HepG2 (cell line): ENCODE measurements at regions not wholly inside any gene's neighbourhood (a gene's known extent, or its start where the extent isn't known, plus 50 kb on each side); places are given as distances from the start of the nearest gene placed in this dataset.

ENCODE experiments used
- ATAC-seq: fragments of 200-7000 bp; cut with Tn5 transposase; 3 replicates; pipeline ENCODE4 v1.9.1; 2020; ENCODE audit warnings: mild to moderate bottlenecking, moderate library complexity
- BruUV-seq: library from RNA; stranded (reverse); fragments of 400-500 nt; replicated peaks from 2 replicates; lab custom pipeline; 2021; lab: Mats Ljungman, UMichigan
- CTCF ChIA-PET: fragments of 300-600 bp; formaldehyde crosslinking; extraction: SDS; loops from one replicate; lab custom pipeline; 2021; ENCODE audit warnings: low total read pairs, inconsistent platforms, low intra/inter-chr PET ratio; lab: Yijun Ruan, JAX
- POLR2A ChIA-PET: fragments of 350-600 bp; sonication (Branson Sonifier 250); formaldehyde crosslinking; loops from one replicate; lab custom pipeline; 2020; ENCODE audit warnings: antibody characterized with exemption, inconsistent platforms; lab: Yijun Ruan, JAX
- DNase-seq: peaks from one replicate; pipeline ENCODE4 v3.0.0-alpha.2; 2015; ENCODE audit warnings: low spot score
- FAIRE-seq: peaks from 3 replicates; lab custom pipeline; 2011; peaks lifted over from hg19 to GRCh38; lab: Jason Lieb, UNC
- H2AFZ ChIP-seq: one replicate; pipeline ENCODE4 v1.6.1; 2011; ENCODE audit warnings: low read length, inconsistent platforms
- H3K27ac ChIP-seq: fragments of 300-600 bp; 3 replicates; pipeline ENCODE4 v1.8.0; 2011; ENCODE audit warnings: mixed run types, mild to moderate bottlenecking, mixed read lengths, low read length, inconsistent platforms; ENCODE audit not compliant: insufficient read depth; ENCODE audit errors: extremely low read length
- H3K27me3 ChIP-seq, 2 experiments: fragments of 200-600 bp in 1 of 2; 2 replicates in 1 of 2; 3 replicates in 1 of 2; pipeline versions ENCODE4 v1.6.0 to v1.8.0; 2011; ENCODE audit warnings: low read length in 2 of 2, mild to moderate bottlenecking in 2 of 2, moderate library complexity in 2 of 2, inconsistent platforms in 1 of 2; ENCODE audit not compliant: insufficient read depth in 2 of 2, control insufficient read depth in 1 of 2
- H3K36me3 ChIP-seq, 2 experiments: fragments of 200-600 bp in 1 of 2; replicated peaks in 1 of 2; 2 replicates in 1 of 2; 3 replicates in 1 of 2; pipeline versions ENCODE4 v1.5.1 to v1.8.0; 2011; ENCODE audit warnings: low read length in 2 of 2, inconsistent platforms in 1 of 2; ENCODE audit not compliant: insufficient read depth in 2 of 2, control insufficient read depth in 1 of 2
- H3K4me1 ChIP-seq: 2 replicates; pipeline ENCODE4 v1.5.1; 2012; ENCODE audit warnings: low read length, inconsistent platforms; ENCODE audit not compliant: insufficient read depth
- H3K4me2 ChIP-seq: 2 replicates; pipeline ENCODE4 v1.6.0; 2011; ENCODE audit warnings: low read depth, low read length, inconsistent platforms
- H3K4me3 ChIP-seq, 3 experiments: fragments of 200-600 bp in 1 of 3; sonication (generic), shearing (Covaris generic) in 1 of 3; replicated peaks in 1 of 3; 2 replicates each; pipeline ENCODE4 v1.5.1; 2011 to 2016; ENCODE audit warnings: low read length in 3 of 3, inconsistent platforms in 2 of 3, low read depth in 2 of 3, mild to moderate bottlenecking in 2 of 3, control low read depth in 1 of 3, mixed read lengths in 1 of 3; ENCODE audit not compliant: insufficient read depth in 1 of 3
- H3K79me2 ChIP-seq: one replicate; pipeline ENCODE4 v1.6.1; 2011; ENCODE audit warnings: low read length, inconsistent platforms; ENCODE audit not compliant: insufficient read depth
- H3K9ac ChIP-seq: 2 replicates; pipeline ENCODE4 v1.6.0; 2011; ENCODE audit warnings: mild to moderate bottlenecking, low read depth, low read length, inconsistent platforms; ENCODE audit not compliant: insufficient read depth
- H3K9me3 ChIP-seq: 2 replicates; pipeline ENCODE4 v1.5.1; 2012; ENCODE audit warnings: mild to moderate bottlenecking, low read length
- H4K20me1 ChIP-seq: 2 replicates; pipeline ENCODE4 v1.6.0; 2011; ENCODE audit warnings: inconsistent platforms, mild to moderate bottlenecking, low read length, moderate library complexity; ENCODE audit not compliant: insufficient read depth
- KDM5A ChIP-seq: fragments of 200-600 bp; sonication (generic); IDR thresholded peaks from 2 replicates; pipeline ENCODE4 v1.7.0; 2018; ENCODE audit warnings: antibody characterized with exemption, mild to moderate bottlenecking, low read length, borderline replicate concordance
- MAFF ChIP-seq: IDR thresholded peaks from 2 replicates; pipeline ENCODE4 v1.6.1; 2011; ENCODE audit warnings: low read depth, low read length, improper control_type of control experiment
- MAFG ChIP-seq: sonication (generic); formaldehyde crosslinking; IDR thresholded peaks from 2 replicates; pipeline ENCODE4 v1.5.1; 2020; ENCODE audit warnings: mild to moderate bottlenecking, missing genetic modification reagents
- MAFK ChIP-seq, 2 experiments: IDR thresholded peaks in 1 of 2; conservative IDR thresholded peaks in 1 of 2; 2 replicates each; pipeline ENCODE4 v1.6.1; 2011; ENCODE audit warnings: improper control_type of control experiment in 2 of 2, low read length in 2 of 2
- NFE2L2 ChIP-seq: fragments of 150-350 bp; IDR thresholded peaks from 2 replicates; pipeline ENCODE4 v1.6.1; 2014; ENCODE audit warnings: low read length
- TBX3 ChIP-seq: fragments of 450-650 bp; IDR thresholded peaks from 2 replicates; pipeline ENCODE4 v1.6.1; 2017; ENCODE audit warnings: antibody characterized with exemption, mild to moderate bottlenecking, inconsistent platforms, borderline replicate concordance
- ZNF788 ChIP-seq: sonication (generic); formaldehyde crosslinking; IDR thresholded peaks from 2 replicates; pipeline ENCODE4 v1.5.0; 2020; ENCODE audit warnings: mild to moderate bottlenecking, missing genetic modification reagents, borderline replicate concordance
- WGBS: methylation state at CpG from one replicate; pipeline ENCODE4 v1.1.6; 2017; ENCODE audit warnings: low lambda C conversion rate; 5-methylcytosine and 5-hydroxymethylcytosine counted together
- in situ Hi-C: cut with HindIII; loops from 2 replicates; pipeline ENCODE4 v1.10.0; 2017; ENCODE audit warnings: low pct_unique_long_range_greater_than_20kb; ENCODE audit not compliant: extremely low pct_ligation_motif_present
- intact Hi-C: fragments of 100-400 bp; cut with micrococcal nuclease; formaldehyde crosslinking; loops from one replicate; pipeline ENCODE4 v1.10.0; 2022; ENCODE audit not compliant: unreplicated experiment

GRCh38 chr7:80588591-80588990, 49.9 kb upstream of the CD36 start:
- Histone ChIP-seq H2AFZ (no peak overlapping the region), H3K4me2 (no peak overlapping the region), H3K79me2 (no peaks in the 10 kb centered on the region), H3K27me3 (no peaks in the 10 kb centered on the region)
- BruUV-seq: no TSS peak
- ATAC-seq: no peak
- no peak for TF ChIP-seq ZNF788 (CRISPR knock-in tag)
- no peak for TF ChIP-seq TBX3
- TF ChIP-seq MAFG (CRISPR knock-in tag): no peak
- peak; percentile 8 to 18; a peak in 1 of 4 replicates for TF ChIP-seq MAFK (conservative IDR thresholded peaks at IDR 0.05 in 1 of 2, IDR thresholded peaks at IDR 0.05 in 1 of 2; ENCODE audit: low read length in 2 of 2)
- TF ChIP-seq MAFF: 0 out of 2 replicates have a peak, but pooled peaks have one; percentile 14
- peak; percentile 19; the same call in 1 of the 2 replicates for TF ChIP-seq NFE2L2
- TF ChIP-seq KDM5A: no peak
- TF ChIP-seq, all 625 proteins: peak for 3
- in situ Hi-C loops: no loop called here
- Histone ChIP-seq H3K4me3 (no peak overlapping the region), H3K36me3 (no peaks in the 10 kb centered on the region), H3K27ac (no peak overlapping the region), H3K9me3 (no peaks in the 10 kb centered on the region), H3K9ac (no peak overlapping the region), H4K20me1 (no peaks in the 10 kb centered on the region), H3K4me1 (no peaks in the 10 kb centered on the region)
- intact Hi-C loops: no loop called here
- 68% methylated on average over 3 of the region's 3 CpGs for WGBS
- ChIA-PET CTCF (no interaction called here), POLR2A (no interaction called here)
- FAIRE-seq (no peak), DNase-seq (no peak)
